Mesenchymal stem cell (in vitro differentiated cells and primary cell): ENCODE measurements at regions not wholly inside any gene's neighbourhood (a gene's known extent, or its start where the extent isn't known, plus 50 kb on each side); places are given as distances from the start of the nearest gene placed in this dataset.

Source experiments
- DNase-seq: peaks from one replicate; pipeline ENCODE4 v3.0.0-alpha.2; 2013
- H2AFZ ChIP-seq: one replicate; pipeline ENCODE4 v1.6.1; 2013; ENCODE audit warnings: low read depth, mild to moderate bottlenecking, control low read depth, inconsistent platforms, low read length, moderate library complexity
- H2AK5ac ChIP-seq: 2 replicates; pipeline ENCODE4 v1.6.1; 2013; ENCODE audit warnings: low read length, moderate library complexity, mild to moderate bottlenecking, inconsistent platforms; ENCODE audit not compliant: severe bottlenecking
- H2BK120ac ChIP-seq: one replicate; pipeline ENCODE4 v1.6.1; 2013; ENCODE audit warnings: low read depth, mild to moderate bottlenecking, inconsistent platforms, low read length, moderate library complexity
- H2BK12ac ChIP-seq, 2 experiments: one replicate each; pipeline ENCODE4 v1.6.1; 2013; ENCODE audit warnings: inconsistent platforms in 2 of 2, low read length in 2 of 2, mild to moderate bottlenecking in 2 of 2, moderate library complexity in 2 of 2, control low read depth in 1 of 2
- H2BK15ac ChIP-seq: one replicate; pipeline ENCODE4 v1.6.1; 2013; ENCODE audit warnings: mild to moderate bottlenecking, low read depth, inconsistent platforms; ENCODE audit not compliant: poor library complexity, severe bottlenecking
- H2BK5ac ChIP-seq: 2 replicates; pipeline ENCODE4 v1.6.1; 2013; ENCODE audit warnings: low read depth, mild to moderate bottlenecking, low read length, control low read depth, inconsistent platforms; ENCODE audit not compliant: poor library complexity, severe bottlenecking
- H3K14ac ChIP-seq, 2 experiments: one replicate each; pipeline ENCODE4 v1.6.1; 2013; ENCODE audit warnings: inconsistent platforms in 2 of 2, low read length in 2 of 2, control low read depth in 1 of 2, mild to moderate bottlenecking in 1 of 2, moderate library complexity in 1 of 2
- H3K18ac ChIP-seq, 2 experiments: one replicate each; pipeline ENCODE4 v1.6.1; 2013; ENCODE audit warnings: inconsistent platforms in 2 of 2, low read length in 2 of 2, control low read depth in 1 of 2, low read depth in 1 of 2, mild to moderate bottlenecking in 1 of 2
- H3K23ac ChIP-seq, 2 experiments: one replicate each; pipeline ENCODE4 v1.6.1; 2013; ENCODE audit warnings: inconsistent platforms in 2 of 2, low read length in 2 of 2, mild to moderate bottlenecking in 2 of 2, moderate library complexity in 2 of 2, control low read depth in 1 of 2
- H3K27ac ChIP-seq: 2 replicates; pipeline ENCODE4 v1.5.1; 2013; ENCODE audit warnings: mild to moderate bottlenecking, moderate library complexity, low read length, control low read depth, inconsistent platforms; ENCODE audit not compliant: poor library complexity, severe bottlenecking
- H3K27me3 ChIP-seq, 2 experiments: 2 replicates each; pipeline versions ENCODE4 v1.6.1 to v1.7.0; 2013; ENCODE audit warnings: low read length in 2 of 2, mild to moderate bottlenecking in 2 of 2, moderate library complexity in 2 of 2, control low read depth in 1 of 2, inconsistent platforms in 1 of 2; ENCODE audit not compliant: control insufficient read depth in 1 of 2, insufficient read depth in 1 of 2
- H3K36me3 ChIP-seq, 2 experiments: 2 replicates each; pipeline versions ENCODE4 v1.6.1 to v1.7.0; 2013; ENCODE audit warnings: low read length in 2 of 2, control low read depth in 1 of 2, inconsistent platforms in 1 of 2, low read depth in 1 of 2, mild to moderate bottlenecking in 1 of 2; ENCODE audit not compliant: insufficient read depth in 2 of 2, control insufficient read depth in 1 of 2
- H3K4ac ChIP-seq, 2 experiments: one replicate each; pipeline ENCODE4 v1.6.1; 2013; ENCODE audit warnings: inconsistent platforms in 2 of 2, low read length in 2 of 2, mild to moderate bottlenecking in 2 of 2, moderate library complexity in 2 of 2, control low read depth in 1 of 2, low read depth in 1 of 2
- H3K4me1 ChIP-seq: 2 replicates; pipeline ENCODE4 v1.6.1; 2013; ENCODE audit warnings: low read depth, low read length, control low read depth; ENCODE audit not compliant: control insufficient read depth, insufficient read depth
- H3K4me2 ChIP-seq: 2 replicates; pipeline ENCODE4 v1.6.1; 2013; ENCODE audit warnings: low read length, mild to moderate bottlenecking, inconsistent platforms; ENCODE audit not compliant: poor library complexity, severe bottlenecking
- H3K4me3 ChIP-seq, 2 experiments: 2 replicates each; pipeline versions ENCODE4 v1.5.1 to v1.7.0; 2013; ENCODE audit warnings: low read length in 2 of 2, mild to moderate bottlenecking in 2 of 2, control low read depth in 1 of 2, low read depth in 1 of 2; ENCODE audit not compliant: insufficient read depth in 1 of 2
- H3K79me1 ChIP-seq: replicated peaks from 2 replicates; pipeline ENCODE4 v1.6.1; 2013; ENCODE audit warnings: mild to moderate bottlenecking, control low read depth, low read length, inconsistent platforms; ENCODE audit not compliant: poor library complexity, severe bottlenecking
- H3K9ac ChIP-seq: 2 replicates; pipeline ENCODE4 v1.7.0; 2013; ENCODE audit warnings: mild to moderate bottlenecking, low read length, moderate library complexity
- H3K9me3 ChIP-seq: 2 replicates; pipeline ENCODE4 v1.7.0; 2013; ENCODE audit warnings: mild to moderate bottlenecking, low read length; ENCODE audit not compliant: control insufficient read depth
- H4K8ac ChIP-seq: one replicate; pipeline ENCODE4 v1.6.1; 2013; ENCODE audit warnings: inconsistent platforms, mild to moderate bottlenecking, low read length, moderate library complexity
- H4K91ac ChIP-seq: one replicate; pipeline ENCODE4 v1.6.1; 2013; ENCODE audit warnings: mild to moderate bottlenecking, low read length, inconsistent platforms
- WGBS: methylation state at CpG from one replicate; pipeline ENCODE4 v1.1.7; 2013; ENCODE audit warnings: mixed read lengths; 5-methylcytosine and 5-hydroxymethylcytosine counted together

- Histone ChIP-seq H2BK12ac (no peak overlapping the region), H4K8ac (no peak overlapping the region), H3K4ac (no peak overlapping the region), H2AK5ac (no peak overlapping the region), H3K79me1 (no peaks in the 10 kb centered on the region), H2AFZ (no peak overlapping the region), H3K4me1 (no peaks in the 10 kb centered on the region), H3K27me3 (no peaks in the 10 kb centered on the region), H4K91ac (no peak overlapping the region), H2BK15ac (no peak overlapping the region), H3K4me3 (no peak overlapping the region), H3K36me3 (no peaks in the 10 kb centered on the region), H2BK5ac (no peak overlapping the region), H2BK120ac (no peak overlapping the region), H3K18ac (no peak overlapping the region), H3K9me3 (no peaks in the 10 kb centered on the region), H3K4me2 (no peak overlapping the region), H3K23ac (no peak overlapping the region), H3K14ac (no peak overlapping the region), H3K27ac (no peak overlapping the region), H3K9ac (no peak overlapping the region)
- 88% methylated on average over 3 of the region's 3 CpGs for WGBS
- DNase-seq: no peak
These were observed 81.1 kb downstream of the CD200R1L start for GRCh38 chr3:112765531-112765930.

GRCh38 chr3:112763258-112763657, 83.4 kb downstream of the CD200R1L start:
- Histone ChIP-seq H2BK15ac (no peak overlapping the region), H2BK12ac (no peak overlapping the region), H3K18ac (no peak overlapping the region), H3K79me1 (no peaks in the 10 kb centered on the region), H2BK120ac (no peak overlapping the region), H3K4ac (no peak overlapping the region), H2BK5ac (no peak overlapping the region), H3K23ac (no peak overlapping the region), H3K27me3 (no peaks in the 10 kb centered on the region), H3K36me3 (no peaks in the 10 kb centered on the region), H4K91ac (no peak overlapping the region), H3K9me3 (no peaks in the 10 kb centered on the region), H3K4me2 (no peak overlapping the region), H3K14ac (no peak overlapping the region), H3K27ac (no peak overlapping the region), H3K9ac (no peak overlapping the region), H3K4me1 (no peaks in the 10 kb centered on the region), H2AK5ac (no peak overlapping the region), H2AFZ (no peak overlapping the region), H4K8ac (no peak overlapping the region), H3K4me3 (no peak overlapping the region)
- no peak for DNase-seq
- 100% methylated on average over 2 of the region's 3 CpGs for WGBS

GRCh38 chr3:112761062-112761638, 85.5 kb downstream of the CD200R1L start:
- H3K4me1 ChIP-seq: no peaks in the 10 kb centered on the region
- H3K14ac ChIP-seq: no peak overlapping the region
- no peak overlapping the region for H2BK15ac ChIP-seq
- no peaks in the 10 kb centered on the region for H3K9me3 ChIP-seq
- H2BK5ac ChIP-seq: no peak overlapping the region
- no peak overlapping the region for H3K9ac ChIP-seq
- no peak overlapping the region for H3K4ac ChIP-seq
- H3K27me3 ChIP-seq: no peaks in the 10 kb centered on the region
- H3K23ac ChIP-seq: no peak overlapping the region
- no peaks in the 10 kb centered on the region for H3K79me1 ChIP-seq
- H3K4me3 ChIP-seq: no peak overlapping the region
- DNase-seq: no peak
- H4K91ac ChIP-seq: no peak overlapping the region
- H4K8ac ChIP-seq: no peak overlapping the region
- H3K18ac ChIP-seq: no peak overlapping the region
- H3K27ac ChIP-seq: no peak overlapping the region
- no peak overlapping the region for H2AK5ac ChIP-seq
- H2BK12ac ChIP-seq: no peak overlapping the region
- no peak overlapping the region for H3K4me2 ChIP-seq
- no peaks in the 10 kb centered on the region for H3K36me3 ChIP-seq
- no peak overlapping the region for H2BK120ac ChIP-seq
- H2AFZ ChIP-seq: no peak overlapping the region

- Histone ChIP-seq H2BK12ac (no peak overlapping the region), H3K79me1 (no peaks in the 10 kb centered on the region), H4K8ac (no peak overlapping the region), H2AK5ac (no peak overlapping the region), H3K27me3 (no peaks in the 10 kb centered on the region), H2BK120ac (no peak overlapping the region), H2BK15ac (no peak overlapping the region), H4K91ac (peak overlapping the region; percentile 59), H3K9me3 (no peaks in the 10 kb centered on the region), H3K4me2 (no peak overlapping the region), H2BK5ac (no peak overlapping the region), H3K23ac (no peak overlapping the region), H3K27ac (no peak overlapping the region), H3K14ac (no peak overlapping the region), H3K36me3 (no peaks in the 10 kb centered on the region), H3K4me3 (no peak overlapping the region), H2AFZ (no peak overlapping the region), H3K4ac (no peak overlapping the region), H3K18ac (no peak overlapping the region), H3K4me1 (no peaks in the 10 kb centered on the region), H3K9ac (no peak overlapping the region)
- whole genome bisulfite sequencing: no CpG with 5 or more reads among the region's 1 CpG
- no peak for DNase-seq
These were observed 87.0 kb downstream of the CD200R1L start for GRCh38 chr3:112759681-112760080.
